ENCODE measurements at regions not wholly inside any gene's neighbourhood (a gene's known extent, or its start where the extent isn't known, plus 50 kb on each side); places are given as distances from the start of the nearest gene placed in this dataset.

- H3K36me3 ChIP-seq: no peaks in the 10 kb centered on the region
- DNase-seq (no peak), ATAC-seq (no peak)
- intact Hi-C loops (cut with DNase I; ENCODE audit: low total_unique reads) (no loop called here), in situ Hi-C loops (cut with MboI; ENCODE audit: low sequenced_read_pairs in 4 of 4) (no loop called here)
- no peaks in the 10 kb centered on the region for H3K9me3 ChIP-seq
- TF ChIP-seq POLR2A (IDR thresholded peaks at IDR 0.05) (no peak), CTCF (IDR thresholded peaks at IDR 0.05 in 4 of 5, conservative IDR thresholded peaks at IDR 0.05 in 1 of 5) (no peak)
- no peaks in the 10 kb centered on the region for H3K4me1 ChIP-seq
- H3K27me3 ChIP-seq: no peaks in the 10 kb centered on the region
- H3K4me3 ChIP-seq: no peak overlapping the region
- no peak overlapping the region for H3K27ac ChIP-seq
Observed at GRCh38 chr6:163694072-163694471, 279.6 kb downstream of the QKI start.

GRCh38 chr6:163691049-163691448 lies 276.5 kb downstream of the QKI start:
- H3K27me3 ChIP-seq: no peaks in the 10 kb centered on the region
- DNase-seq: no peak
- intact Hi-C loops (cut with DNase I; ENCODE audit: low total_unique reads) (no loop called here), in situ Hi-C loops (cut with MboI; ENCODE audit: low sequenced_read_pairs in 4 of 4) (no loop called here)
- ATAC-seq: no peak
- TF ChIP-seq CTCF (IDR thresholded peaks at IDR 0.05 in 4 of 5, conservative IDR thresholded peaks at IDR 0.05 in 1 of 5): no peak
- TF ChIP-seq POLR2A (IDR thresholded peaks at IDR 0.05): no peak
- no peaks in the 10 kb centered on the region for H3K36me3 ChIP-seq
- no peak overlapping the region for H3K4me3 ChIP-seq
- H3K27ac ChIP-seq: no peak overlapping the region
- no peaks in the 10 kb centered on the region for H3K9me3 ChIP-seq
- H3K4me1 ChIP-seq: no peaks in the 10 kb centered on the region

GRCh38 chr6:163688739-163689362 lies 274.3 kb downstream of the QKI start:
- ATAC-seq (no peak), DNase-seq (no peak)
- H3K36me3 ChIP-seq: no peaks in the 10 kb centered on the region
- TF ChIP-seq CTCF (IDR thresholded peaks at IDR 0.05 in 4 of 5, conservative IDR thresholded peaks at IDR 0.05 in 1 of 5) (no peak), POLR2A (IDR thresholded peaks at IDR 0.05) (no peak)
- in situ Hi-C loops (cut with MboI; ENCODE audit: low sequenced_read_pairs in 4 of 4) (no loop called here), intact Hi-C loops (cut with DNase I; ENCODE audit: low total_unique reads) (no loop called here)
- no peak overlapping the region for H3K27ac ChIP-seq
- H3K9me3 ChIP-seq: no peaks in the 10 kb centered on the region
- no peaks in the 10 kb centered on the region for H3K4me1 ChIP-seq
- no peaks in the 10 kb centered on the region for H3K27me3 ChIP-seq
- no peak overlapping the region for H3K4me3 ChIP-seq

- intact Hi-C loops (cut with DNase I; ENCODE audit: low total_unique reads) (no loop called here), in situ Hi-C loops (cut with MboI; ENCODE audit: low sequenced_read_pairs in 4 of 4) (no loop called here)
- Histone ChIP-seq H3K4me1 (no peaks in the 10 kb centered on the region), H3K27ac (no peak overlapping the region), H3K36me3 (no peaks in the 10 kb centered on the region), H3K9me3 (no peaks in the 10 kb centered on the region), H3K4me3 (no peak overlapping the region), H3K27me3 (no peaks in the 10 kb centered on the region)
- no peak for DNase-seq
- no peak for ATAC-seq
- no peak for TF ChIP-seq POLR2A (IDR thresholded peaks at IDR 0.05)
- no peak for TF ChIP-seq CTCF (IDR thresholded peaks at IDR 0.05 in 4 of 5, conservative IDR thresholded peaks at IDR 0.05 in 1 of 5)
Observed at GRCh38 chr6:163687075-163687474, 272.6 kb downstream of the QKI start.

GRCh38 chr6:163686301-163686700 lies 271.8 kb downstream of the QKI start:
- no peaks in the 10 kb centered on the region for H3K9me3 ChIP-seq
- DNase-seq (no peak), ATAC-seq (no peak)
- no peak overlapping the region for H3K27ac ChIP-seq
- in situ Hi-C loops (cut with MboI; ENCODE audit: low sequenced_read_pairs in 4 of 4) (no loop called here), intact Hi-C loops (cut with DNase I; ENCODE audit: low total_unique reads) (no loop called here)
- H3K36me3 ChIP-seq: no peaks in the 10 kb centered on the region
- TF ChIP-seq POLR2A (IDR thresholded peaks at IDR 0.05) (no peak), CTCF (IDR thresholded peaks at IDR 0.05 in 4 of 5, conservative IDR thresholded peaks at IDR 0.05 in 1 of 5) (no peak)
- H3K27me3 ChIP-seq: no peaks in the 10 kb centered on the region
- H3K4me3 ChIP-seq: no peak overlapping the region
- no peaks in the 10 kb centered on the region for H3K4me1 ChIP-seq

Data from gastrocnemius medialis (tissue), 4 donors.